Non-pigmented ciliary epithelial cell (primary cell): ENCODE measurements at regions not wholly inside any gene's neighbourhood (a gene's known extent, or its start where the extent isn't known, plus 50 kb on each side); places are given as distances from the start of the nearest gene placed in this dataset.
"Not testable (repeated sequence)": the region's sequence is repeated elsewhere in the genome, so short reads cannot be mapped to it uniquely, and the experiment has no call there.

ENCODE experiments used
- DNase-seq: peaks from one replicate; pipeline ENCODE4 v3.0.0-alpha.2; 2010; ENCODE audit warnings: low read depth

DNA sequence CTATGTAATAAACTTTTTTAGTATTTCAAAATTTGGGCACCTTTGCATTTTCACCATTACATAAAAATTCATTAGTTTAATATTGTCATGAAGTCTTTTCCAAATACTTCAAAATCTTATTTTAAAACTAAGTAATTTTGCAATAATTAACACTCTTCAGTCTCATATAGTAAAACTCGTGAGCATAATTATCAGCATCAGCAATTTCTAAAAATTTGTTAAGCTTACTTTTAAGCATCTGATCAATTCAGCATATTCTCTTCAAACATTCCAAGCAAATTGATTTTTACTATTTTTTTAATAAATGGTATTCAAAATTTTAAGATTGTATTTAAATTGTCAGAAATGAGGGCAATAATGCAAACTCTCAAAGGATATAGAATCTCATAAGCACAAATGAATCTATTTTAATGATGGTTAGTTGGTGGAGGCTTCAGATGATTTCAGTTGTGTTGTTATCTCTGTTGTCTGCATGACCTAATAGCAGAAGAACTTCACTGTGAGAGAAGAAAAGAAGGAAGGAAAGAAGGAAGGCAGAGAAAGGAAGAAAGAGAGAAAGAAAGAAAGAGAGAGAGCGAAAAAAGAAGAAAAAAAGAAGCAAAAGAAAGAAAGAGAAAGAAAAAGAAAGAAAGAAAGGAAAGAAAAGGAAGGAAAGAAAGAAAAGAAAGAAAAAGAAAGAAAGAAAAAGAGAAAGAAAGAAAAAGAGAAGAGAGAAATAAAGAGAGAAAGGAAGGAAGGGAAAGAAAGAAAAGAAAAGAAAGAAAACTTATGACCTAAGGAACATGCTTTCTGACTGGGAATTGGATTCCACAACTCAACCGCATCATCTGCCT, 860.5 kb downstream of the NCAM2 start:
- no peak for DNase-seq

DNA sequence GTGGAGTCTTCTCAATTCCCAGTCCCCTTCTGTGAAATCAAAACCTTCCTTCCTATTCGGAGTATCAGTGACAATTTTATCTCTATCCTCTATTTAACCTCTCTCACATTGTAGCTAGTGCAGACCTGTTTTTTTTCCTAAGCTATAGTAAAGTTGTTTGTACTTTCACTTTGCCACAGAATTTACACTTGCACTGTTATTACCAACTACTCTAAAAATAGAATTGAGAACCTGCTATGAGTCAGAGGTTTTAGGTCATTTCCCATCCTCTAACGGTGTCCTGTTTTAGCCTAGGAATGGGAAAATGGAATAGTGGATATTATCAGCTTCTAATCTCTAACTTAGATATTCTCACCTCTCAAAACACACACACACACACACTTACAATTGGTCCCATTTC, 862.7 kb downstream of the NCAM2 start:
- no peak for DNase-seq

DNA sequence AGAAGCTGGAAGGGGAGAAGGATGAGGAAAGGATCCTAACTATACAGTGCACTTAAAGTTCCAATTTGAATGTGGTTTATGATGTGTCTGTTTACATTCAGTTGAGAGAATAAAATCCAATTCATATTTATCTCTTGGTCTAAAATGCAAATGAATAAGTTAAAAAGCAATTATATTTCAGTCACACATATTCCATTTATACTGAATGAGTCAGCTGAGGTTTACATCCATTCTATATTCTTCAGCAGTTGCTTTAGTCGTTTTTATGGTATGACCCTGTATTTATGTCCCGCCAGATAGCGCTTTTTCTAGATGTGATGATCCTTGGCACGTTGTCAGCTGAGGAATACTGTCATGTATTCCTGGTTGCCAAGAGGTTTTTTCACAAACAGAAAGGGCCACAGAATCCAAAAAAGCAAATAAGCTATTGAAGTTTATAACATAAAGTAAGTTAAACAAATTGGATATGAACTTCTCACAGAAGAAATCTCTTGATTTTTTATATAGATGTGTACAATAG, 866.2 kb downstream of the NCAM2 start:
- DNase-seq = no peak

DNA sequence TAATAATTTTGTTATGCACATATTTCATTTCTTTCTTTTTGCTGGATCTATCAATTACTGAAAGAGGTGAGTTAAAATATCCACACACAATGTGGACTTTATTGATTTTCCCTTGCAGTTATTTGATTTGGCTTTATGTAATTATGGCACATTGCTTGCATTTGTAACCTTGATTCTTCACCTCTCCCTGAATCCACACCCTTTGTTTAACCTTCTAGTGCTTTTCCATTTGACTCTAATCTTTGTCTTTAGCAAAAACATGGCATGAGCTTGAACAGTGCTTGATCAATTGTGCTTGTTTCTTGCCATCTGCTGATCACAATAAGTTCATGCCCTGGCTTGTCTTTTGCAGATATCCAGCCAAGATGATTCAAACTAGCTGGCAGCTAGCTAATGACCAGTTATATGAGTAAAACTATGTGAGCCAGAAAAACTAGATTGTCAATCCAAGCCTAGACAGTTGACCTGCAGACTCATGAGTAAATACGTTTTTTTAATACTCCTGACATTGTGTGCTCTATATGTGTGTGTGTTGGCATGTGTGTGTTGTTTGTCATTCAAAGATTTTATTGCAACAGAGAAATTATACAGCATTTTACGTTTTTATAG, 899.2 kb downstream of the NCAM2 start:
- DNase-seq = no peak

DNA sequence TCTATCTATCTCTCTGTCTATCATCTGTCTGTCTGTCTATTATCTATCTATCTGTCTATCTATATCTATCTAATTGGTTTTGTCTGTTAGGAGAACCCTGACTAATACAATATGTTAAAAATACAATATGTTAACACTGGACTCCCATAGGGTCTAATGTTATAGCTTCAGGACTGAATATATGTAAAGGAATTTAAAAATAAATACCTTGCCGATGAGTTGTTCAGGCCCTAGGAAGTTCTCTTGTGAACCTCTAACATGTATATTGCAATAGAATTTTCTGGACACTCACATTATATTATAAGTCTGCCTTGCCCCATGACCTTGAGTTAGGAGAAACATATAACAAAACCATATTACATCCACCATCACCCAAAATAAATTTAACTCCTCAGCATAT, 900.6 kb downstream of the NCAM2 start:
- DNase-seq = no peak

DNA sequence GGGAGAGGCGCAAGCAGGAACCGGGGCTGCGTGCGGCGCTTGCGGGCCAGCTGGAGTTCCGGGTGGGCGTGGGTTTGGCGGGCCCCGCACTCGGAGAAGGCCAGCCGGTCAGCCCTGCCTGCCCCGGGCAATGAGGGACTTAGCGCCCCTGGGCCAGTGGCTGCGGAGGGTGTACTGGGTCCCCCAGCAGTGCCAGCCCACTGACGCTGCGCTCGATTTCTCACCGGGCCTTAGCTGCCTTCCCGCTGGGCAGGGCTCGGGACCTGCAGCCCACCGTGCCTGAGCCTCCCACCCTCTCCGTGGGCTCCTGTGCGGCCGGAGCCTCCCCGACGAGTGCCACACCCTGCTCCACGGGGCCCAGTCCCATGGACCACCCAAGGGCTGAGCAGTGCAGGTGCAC, 904.2 kb downstream of the NCAM2 start:
- not testable (repeated sequence) for DNase-seq

DNA sequence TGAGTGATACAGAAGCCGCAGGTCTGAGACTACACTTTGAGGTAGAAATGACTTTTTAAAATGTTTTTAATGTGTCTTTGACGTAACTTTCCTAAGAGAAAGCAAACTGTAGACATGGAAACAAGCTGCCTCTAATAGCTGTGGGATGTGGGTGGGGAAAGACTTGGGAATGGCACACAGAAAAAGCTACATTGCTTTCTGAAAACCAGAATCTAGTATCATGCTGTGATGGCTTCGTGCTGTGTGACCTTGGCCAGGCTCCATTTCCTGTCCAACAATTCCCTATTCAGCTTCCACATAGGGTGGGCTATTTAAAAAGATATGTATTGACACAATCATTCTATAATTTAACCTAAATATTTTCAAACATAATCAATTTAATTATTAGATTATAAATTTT, 909.1 kb downstream of the NCAM2 start:
- no peak for DNase-seq

DNA sequence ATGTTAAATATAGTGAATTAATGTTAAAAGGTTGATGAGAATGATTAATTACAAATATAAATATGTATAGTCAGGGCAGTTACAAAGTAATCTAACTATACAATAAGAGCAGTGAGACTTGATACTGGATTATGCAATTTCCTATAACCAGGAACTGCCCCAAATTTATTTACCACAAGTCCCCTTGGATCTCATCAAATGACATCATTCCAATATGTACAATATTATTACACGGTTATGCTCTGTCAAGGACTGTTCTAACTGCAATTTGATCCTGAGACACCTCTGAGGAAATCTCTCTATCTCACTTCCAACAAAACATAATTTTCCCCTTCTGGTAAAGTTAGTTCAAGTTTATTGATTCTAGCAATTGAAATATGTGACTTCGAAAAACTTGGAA, 917.6 kb downstream of the NCAM2 start:
- DNase-seq = no peak

DNA sequence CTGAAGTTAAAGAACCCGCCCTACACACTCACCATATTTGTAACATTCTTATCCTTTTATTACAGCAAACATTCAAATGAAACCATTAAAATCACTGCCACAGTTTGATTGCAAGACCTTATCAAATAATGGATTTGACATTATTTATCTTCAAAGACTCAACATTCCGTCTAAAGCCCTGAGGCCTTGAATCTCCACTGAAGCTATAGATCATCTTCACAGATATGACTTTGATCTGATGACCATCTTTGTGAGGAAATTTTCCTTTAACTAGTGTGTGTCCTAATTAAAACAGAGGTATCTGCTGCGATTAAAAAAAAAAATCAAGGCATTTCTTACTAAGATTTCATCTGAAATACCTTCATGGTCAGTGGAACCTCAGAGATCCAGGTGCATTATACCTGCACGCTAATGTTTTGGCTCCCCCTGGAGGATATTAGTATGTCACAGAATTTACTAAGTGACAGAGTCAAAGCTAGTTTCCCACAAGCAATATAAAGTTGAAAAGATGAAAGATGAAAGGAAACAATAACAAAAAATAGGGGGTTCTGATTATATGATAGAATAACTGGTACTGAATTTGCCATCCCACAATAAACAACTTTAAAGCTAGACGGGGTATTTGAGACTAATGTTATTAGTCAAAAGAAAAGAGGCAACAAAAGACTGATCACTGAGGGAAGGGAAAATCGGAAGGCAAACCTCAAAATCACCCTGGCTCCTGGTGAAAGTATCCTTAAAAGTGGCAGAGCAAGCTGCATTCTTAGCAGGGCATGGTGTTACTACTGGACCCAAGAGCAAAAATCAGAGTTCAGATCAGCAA, 923.4 kb downstream of the NCAM2 start:
- no peak for DNase-seq

DNA sequence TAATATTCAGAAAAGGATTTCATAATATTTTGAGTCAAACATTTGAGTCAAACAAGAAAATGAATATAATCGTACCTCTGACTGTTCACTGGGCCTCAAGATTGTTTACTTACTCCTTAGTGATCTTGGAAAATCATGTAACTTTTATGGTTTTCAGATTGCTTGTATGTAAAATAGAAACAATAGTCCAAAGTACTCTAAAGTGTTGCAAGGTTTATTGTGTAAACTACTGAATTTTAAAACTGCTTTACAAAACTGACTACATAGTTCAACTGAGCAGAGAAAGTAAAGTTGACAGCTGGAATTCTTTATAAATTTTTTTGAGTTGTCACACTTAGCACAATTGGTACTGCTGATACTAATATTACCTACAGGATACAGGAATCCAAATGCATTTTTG, 931.0 kb downstream of the NCAM2 start:
- no peak for DNase-seq

DNA sequence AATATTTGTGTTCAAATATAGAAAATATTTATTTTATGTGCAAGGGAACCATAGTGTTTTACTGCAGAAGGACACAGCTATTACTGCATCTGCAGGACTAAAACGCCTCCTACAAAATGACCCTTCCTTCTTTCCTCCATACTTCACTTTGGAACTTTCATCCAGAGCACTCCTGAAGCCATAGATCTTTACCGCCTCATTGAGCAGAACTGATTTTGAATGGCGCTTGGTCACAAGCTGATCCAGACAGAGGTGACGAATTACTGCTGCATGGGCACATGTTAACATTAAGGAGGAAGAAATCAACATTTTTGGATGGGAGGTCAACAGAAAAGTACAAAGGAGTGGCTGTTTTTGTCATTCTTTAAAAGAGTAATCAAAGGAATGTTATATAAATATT, 931.6 kb downstream of the NCAM2 start:
- DNase-seq = no peak

DNA sequence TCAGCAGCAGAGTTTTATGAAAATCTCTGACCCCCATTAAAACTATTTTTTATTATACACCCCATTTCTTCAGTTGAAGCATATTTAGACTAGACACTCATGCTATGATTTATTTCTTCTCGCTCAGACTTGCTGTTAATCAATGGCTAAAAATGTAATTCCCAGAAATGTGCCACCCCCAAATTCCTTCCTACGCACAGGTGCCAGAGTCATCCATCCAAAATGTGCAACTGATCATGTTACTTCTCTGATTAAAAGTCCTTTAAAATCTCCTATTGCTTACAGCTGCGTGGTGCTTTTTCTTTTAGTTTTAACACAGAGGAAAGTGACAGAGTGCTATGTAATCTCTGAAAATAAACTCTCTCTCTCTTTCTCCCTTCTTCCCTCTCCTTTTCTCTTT, 954.4 kb downstream of the NCAM2 start:
- no peak for DNase-seq

DNA sequence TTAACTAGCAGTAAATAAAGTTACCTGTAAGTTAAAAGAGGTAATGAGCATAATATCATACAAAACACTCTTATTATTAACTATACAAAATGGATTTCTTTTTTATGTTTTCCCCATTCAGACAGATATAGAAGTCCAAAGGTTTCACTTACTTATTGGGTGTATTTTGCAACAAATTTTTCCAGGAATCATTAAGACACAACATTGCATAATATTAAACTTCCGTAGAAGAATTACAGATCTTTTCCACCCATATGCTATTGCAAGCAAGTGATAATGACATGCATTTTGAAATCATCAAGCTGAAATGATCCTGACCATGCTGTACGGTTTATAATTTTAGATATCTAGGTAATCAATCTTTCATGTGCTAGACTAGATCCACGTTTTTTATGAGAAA, 957.0 kb downstream of the NCAM2 start:
- no peak for DNase-seq

DNA sequence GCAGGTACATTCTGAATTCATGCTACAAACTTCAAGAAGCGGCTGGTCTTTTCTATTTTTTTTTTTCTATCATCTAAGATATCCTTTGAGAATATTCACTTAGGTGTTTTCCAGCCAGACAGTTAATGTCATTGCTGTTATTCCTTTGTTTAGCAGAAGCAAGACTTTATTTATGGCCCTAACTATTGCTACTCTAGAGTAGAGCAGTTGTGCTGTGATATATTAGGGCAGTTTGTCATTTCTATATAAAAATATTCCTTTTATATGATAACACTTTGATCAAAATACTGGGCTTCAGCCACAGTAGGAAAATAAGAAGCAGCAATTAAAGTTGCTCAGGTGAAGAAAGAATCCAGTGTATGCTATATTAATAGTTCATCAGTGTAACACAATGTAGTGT, 959.3 kb downstream of the NCAM2 start:
- DNase-seq = no peak

DNA sequence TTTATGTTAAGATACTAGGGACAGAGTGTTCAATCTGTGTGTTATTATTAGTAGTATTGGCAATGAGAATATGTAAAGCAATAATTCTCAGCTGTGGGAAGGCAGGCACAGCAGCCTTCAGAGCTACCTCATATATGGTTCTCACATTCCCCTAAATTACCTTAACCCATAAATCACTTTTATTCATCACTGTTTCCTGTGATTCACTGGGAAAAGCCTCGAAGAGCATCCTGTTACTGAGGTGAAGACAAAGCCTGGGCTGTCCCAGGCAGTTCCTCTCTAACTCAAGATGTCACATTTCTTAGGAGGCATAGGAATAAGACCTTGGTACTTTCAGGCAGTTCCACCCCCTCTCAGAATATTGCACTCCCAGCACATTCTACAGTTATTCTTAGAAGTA, 965.7 kb downstream of the NCAM2 start:
- no peak for DNase-seq

DNA sequence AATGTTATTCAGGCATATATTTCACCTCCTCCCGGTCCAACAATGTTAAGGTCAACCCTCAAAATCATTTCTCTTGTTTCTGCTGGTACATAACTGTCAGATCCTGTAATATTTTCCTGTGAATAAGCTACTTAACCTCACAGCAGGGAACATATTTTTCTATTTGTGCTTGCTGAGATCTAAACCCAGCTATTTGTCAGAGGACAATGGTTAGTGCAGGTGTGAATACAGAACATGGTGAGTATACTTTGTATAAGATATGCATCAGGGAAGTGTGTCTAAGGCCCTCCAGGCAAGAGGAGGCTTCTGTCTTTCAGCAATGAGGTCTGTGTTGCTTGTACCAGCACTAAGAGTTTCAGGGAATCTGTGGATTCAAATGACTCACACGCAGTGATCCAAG, 970.6 kb downstream of the NCAM2 start:
- DNase-seq = peak; percentile 14

DNA sequence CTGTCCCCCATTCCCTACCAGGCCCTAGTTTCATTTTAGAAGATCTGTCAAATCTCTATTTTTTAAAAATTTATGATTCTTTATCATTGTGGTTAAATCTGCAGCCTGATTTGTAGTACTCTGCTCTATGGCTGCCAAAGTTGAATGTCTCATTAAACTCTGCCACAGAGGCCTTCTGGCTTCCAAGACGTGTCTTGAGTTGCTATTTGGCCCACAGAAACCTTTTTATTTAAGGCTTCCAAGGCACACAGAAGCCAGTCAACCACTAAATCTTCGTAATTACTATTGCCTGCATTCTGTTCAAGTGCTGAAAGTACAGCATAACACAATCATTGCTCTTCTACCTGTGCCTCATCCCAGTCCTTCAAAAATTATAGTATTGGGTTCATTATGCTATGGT, 971.0 kb downstream of the NCAM2 start:
- no peak for DNase-seq

DNA sequence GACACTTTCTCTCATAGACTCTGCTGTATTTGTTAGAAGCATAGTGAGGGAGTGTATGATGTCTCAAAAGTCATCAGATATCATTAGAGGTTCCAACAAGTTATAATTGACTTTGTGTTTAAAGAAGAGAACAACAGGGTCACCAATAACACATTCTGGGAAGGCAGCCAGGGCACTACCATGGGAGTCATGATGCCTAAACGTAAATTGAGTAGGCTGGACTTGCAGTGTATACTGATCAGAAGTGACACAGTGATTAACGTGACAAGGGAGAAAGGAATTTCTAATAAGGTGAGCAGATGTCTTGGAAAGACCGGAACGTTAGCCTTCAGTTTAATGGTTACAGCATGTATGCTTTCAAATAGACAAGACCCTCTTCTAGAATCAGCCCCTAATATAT, 973.2 kb downstream of the NCAM2 start:
- peak; percentile 5 for DNase-seq

DNA sequence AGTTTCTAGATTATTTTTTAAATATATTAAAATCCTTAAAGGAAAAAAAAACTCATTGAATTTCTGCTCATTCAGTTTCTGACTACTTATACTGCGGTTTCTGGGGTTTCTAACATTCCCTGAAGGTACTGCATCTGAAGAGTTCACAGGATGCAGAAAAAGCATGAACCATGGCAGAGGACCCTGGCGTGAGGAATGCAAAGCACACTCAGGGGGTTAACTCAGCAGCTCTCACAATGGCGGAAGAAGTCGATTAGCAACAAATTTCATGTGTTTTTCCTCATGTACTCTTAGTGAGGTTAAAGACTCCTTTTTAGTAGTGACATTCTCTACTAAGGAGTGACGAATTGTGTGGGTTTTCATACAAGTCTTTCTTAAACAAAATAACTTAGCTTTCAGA, 975.6 kb downstream of the NCAM2 start:
- DNase-seq = peak; percentile 3

DNA sequence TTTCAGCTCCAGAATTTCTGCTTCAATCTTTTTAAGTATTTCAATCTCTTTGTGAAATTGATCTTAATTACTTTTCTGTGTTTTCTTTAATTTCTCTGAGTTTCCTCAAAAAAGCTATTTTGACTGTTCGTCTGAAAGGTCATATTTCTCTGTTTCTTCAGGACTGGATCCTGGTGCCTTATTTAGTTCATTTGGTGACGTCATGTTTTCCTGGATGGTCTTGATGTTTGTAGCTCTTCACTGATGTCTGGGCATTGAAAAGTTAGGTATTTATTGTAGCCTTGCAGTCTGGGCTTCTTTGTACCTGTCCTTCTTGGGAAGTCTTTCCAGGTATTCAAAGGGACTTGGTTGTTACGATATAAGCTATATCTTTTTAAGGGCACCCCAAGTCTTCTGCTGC, 998.7 kb downstream of the NCAM2 start:
- DNase-seq = no peak

DNA sequence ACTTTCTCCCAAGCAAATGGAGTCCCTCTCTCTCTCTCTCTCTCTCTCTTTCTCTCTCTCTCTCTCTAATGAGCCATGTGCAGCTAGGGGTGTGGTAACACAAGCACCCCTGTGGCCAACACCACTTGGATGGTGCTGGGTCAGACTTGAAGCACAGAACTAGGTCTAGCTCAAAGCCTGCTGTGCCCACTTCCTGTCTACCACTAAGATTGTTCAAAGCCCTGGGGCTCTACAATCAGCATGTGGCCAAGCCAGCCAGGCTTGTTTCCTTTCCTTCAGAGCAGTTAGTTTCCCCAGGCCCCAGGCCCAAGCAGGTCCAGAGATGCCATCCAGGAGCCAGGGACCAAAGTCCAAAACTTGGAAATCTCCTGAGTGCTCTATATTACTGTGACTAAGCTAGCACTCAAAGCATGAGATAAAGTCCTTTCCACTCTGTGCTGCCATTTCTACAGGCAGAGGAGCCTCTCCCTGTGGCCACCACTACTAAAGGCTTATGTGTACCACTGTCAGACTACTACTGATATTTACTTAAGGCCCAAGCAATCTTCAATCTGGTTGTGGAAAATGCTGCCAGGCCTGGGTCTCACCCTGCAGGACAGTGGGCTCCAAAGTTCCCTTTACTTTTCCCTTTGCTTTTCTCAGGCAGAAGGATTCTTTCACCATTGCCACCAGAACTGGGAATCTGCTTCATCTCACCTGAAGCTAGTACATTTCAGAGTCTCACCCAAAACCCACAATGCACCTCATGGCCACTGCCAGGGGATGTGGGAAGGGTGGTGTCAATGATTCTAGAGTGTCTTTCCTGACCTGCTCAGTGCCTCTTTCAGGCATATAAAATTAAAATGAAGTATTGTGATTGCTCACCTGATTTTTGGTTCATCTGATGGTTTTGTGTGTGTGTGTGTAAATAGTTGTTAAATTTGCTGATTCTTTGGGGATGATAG, 999.5 kb downstream of the NCAM2 start:
- no peak for DNase-seq

DNA sequence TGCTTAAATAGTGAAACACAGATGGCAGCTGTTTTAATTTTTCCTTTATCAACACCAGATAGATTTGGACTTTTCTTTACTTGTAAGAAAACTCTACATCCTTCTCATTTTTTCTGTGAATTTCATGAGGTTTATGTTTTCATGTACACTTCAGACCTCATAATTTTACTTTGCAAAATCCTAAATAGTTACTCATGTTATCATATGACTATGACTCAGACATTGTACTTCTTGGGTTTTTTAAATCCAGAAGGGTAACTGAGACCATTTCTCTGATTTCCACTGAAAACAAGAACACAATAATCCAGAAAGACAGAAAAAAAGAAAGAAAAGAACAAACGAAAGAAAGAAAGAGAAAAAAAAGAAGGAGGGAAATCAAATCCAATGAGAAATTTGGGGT, 1021.6 kb downstream of the NCAM2 start:
- peak; percentile 48 for DNase-seq
